ENCODE measurements at regions not wholly inside any gene's neighbourhood (a gene's known extent, or its start where the extent isn't known, plus 50 kb on each side); places are given as distances from the start of the nearest gene placed in this dataset.

DNA sequence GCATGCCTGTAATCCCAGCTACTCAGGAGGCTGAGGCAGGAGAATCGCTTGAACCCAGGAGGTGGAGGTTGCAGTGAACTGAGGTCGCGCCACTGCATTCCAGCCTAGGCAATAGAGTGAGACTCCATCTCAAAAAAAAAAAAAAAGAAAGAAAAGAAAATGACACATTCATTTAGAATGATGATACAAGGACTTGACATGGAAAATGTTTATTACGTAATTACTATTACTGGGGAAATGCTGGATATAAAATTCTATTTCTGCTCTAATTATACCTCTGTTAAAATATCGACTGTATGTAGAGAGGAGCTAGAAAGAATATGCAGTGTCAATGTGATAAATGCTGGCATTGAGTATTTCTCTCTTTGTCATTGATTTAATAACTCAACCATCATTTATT is 54.7 kb upstream of the CTPS1 start:
- Histone ChIP-seq H3K27me3 (ENCODE audit: control insufficient read depth in 3 of 3, insufficient read depth in 3 of 3, low read length in 3 of 3) (peaks cover 0 to 2% (median 0%) of the 10 kb centered on the region in 3 donors), H3K27ac (ENCODE audit: low read depth in 1 of 3, low read length in 2 of 3) (no peak overlapping the region), H3K9me3 (ENCODE audit: control insufficient read depth in 2 of 2, insufficient read depth in 1 of 2, low read depth in 1 of 2, low read length in 1 of 2) (no peaks in the 10 kb centered on the region), H3K4me1 (ENCODE audit: control insufficient read depth in 3 of 3, insufficient read depth in 2 of 3, low read depth in 1 of 3, low read length in 2 of 3) (no peaks in the 10 kb centered on the region), H3K4me3 (ENCODE audit: low read depth in 1 of 3, low read length in 3 of 3) (no peak overlapping the region), H3K36me3 (ENCODE audit: control insufficient read depth in 3 of 3, insufficient read depth in 2 of 3, low read depth in 1 of 3, low read length in 3 of 3) (no peaks in the 10 kb centered on the region)
- no peak for FAIRE-seq
- DNase-seq: no peak
- 92 to 97% (median 96%) methylated on average over 5 of the region's 5 CpGs for WGBS, 3 donors

DNA sequence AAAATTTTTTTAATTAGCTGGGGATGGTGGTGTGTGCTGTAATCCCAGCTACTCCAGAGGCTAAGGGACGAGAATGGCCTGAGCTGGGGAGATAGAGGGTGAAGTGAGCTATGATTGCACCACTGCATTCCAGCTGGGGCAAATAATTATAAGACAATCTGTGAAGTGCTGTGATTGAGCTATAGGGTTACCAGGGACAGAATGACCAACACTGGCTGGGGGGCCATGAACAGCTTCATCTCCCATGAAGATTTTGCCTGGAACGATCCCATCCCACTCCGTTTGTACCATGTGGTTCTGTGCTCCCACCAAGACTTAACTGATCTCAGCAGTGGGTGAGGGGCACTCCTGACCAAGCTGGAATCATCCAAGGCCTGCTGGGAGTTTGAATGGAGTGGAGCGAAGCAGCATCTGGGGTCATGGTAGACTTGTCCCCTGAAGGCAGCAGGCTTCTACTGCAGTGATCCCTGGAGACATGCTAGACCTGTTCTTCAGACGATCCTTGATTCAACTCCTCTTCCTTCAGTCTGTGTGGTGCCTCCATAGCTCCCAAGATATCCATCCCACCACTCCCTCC is 53.6 kb upstream of the CTPS1 start:
- Histone ChIP-seq H3K27ac (ENCODE audit: low read depth in 1 of 3, low read length in 2 of 3) (no peak overlapping the region), H3K4me3 (ENCODE audit: low read depth in 1 of 3, low read length in 3 of 3) (no peak overlapping the region), H3K4me1 (ENCODE audit: control insufficient read depth in 3 of 3, insufficient read depth in 2 of 3, low read depth in 1 of 3, low read length in 2 of 3) (no peaks in the 10 kb centered on the region), H3K9me3 (ENCODE audit: control insufficient read depth in 2 of 2, insufficient read depth in 1 of 2, low read depth in 1 of 2, low read length in 1 of 2) (no peaks in the 10 kb centered on the region), H3K27me3 (ENCODE audit: control insufficient read depth in 3 of 3, insufficient read depth in 3 of 3, low read length in 3 of 3) (peaks cover 0 to 2% (median 0%) of the 10 kb centered on the region in 3 donors), H3K36me3 (ENCODE audit: control insufficient read depth in 3 of 3, insufficient read depth in 2 of 3, low read depth in 1 of 3, low read length in 3 of 3) (no peaks in the 10 kb centered on the region)
- no peak for DNase-seq
- WGBS, 3 donors: 87 to 90% (median 89%) methylated on average over 5 of the region's 5 CpGs
- no peak for FAIRE-seq

DNA sequence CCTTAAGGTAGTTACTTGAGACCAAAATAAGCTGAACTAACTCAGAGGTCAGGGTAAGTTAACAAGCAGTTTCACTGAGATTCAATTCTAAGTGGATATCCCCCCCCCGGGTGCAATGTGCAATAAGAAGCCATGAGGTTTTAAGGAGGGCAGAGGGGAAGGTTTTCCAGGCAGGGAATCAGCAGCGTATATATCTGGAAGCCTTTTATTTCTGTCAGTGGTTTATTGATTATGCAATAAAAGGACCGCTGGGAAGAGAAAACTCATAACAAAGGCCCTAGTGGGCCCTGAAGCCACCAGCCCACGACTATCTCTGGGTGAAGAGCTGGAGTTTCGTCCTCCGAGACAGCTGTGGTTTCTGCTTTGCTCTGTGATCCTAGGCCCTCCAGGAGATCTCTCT is 53.1 kb upstream of the CTPS1 start:
- no peaks in the 10 kb centered on the region for H3K27me3 ChIP-seq (ENCODE audit: control insufficient read depth in 3 of 3, insufficient read depth in 3 of 3, low read length in 3 of 3)
- H3K27ac ChIP-seq (ENCODE audit: low read depth in 1 of 3, low read length in 2 of 3): no peak overlapping the region
- H3K36me3 ChIP-seq (ENCODE audit: control insufficient read depth in 3 of 3, insufficient read depth in 2 of 3, low read depth in 1 of 3, low read length in 3 of 3): no peaks in the 10 kb centered on the region
- no peaks in the 10 kb centered on the region for H3K4me1 ChIP-seq (ENCODE audit: control insufficient read depth in 3 of 3, insufficient read depth in 2 of 3, low read depth in 1 of 3, low read length in 2 of 3)
- FAIRE-seq (no peak), DNase-seq (no peak)
- H3K4me3 ChIP-seq (ENCODE audit: low read depth in 1 of 3, low read length in 3 of 3): no peak overlapping the region
- no peaks in the 10 kb centered on the region for H3K9me3 ChIP-seq (ENCODE audit: control insufficient read depth in 2 of 2, insufficient read depth in 1 of 2, low read depth in 1 of 2, low read length in 1 of 2)
- WGBS, 3 donors: 74 to 76% (median 74%) methylated on average over 6 of the region's 6 CpGs

DNA sequence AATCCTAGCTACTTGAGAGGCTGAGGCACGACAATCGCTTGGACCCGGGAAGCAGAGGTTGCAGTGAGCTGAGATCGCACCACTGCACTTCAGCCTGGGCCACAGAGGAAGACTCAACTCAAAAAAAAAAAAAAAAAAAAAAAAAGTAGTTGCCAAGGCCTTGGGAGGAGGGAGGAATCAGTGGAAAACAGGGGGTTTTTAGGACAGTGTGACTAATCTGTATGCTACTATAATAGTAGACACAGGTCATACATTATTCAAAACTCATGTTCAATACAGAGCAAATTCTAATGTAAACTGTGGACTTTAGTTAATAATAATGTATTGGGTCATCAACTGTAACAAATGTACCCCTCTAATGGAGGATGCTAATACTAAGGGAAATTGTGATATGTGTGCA is 51.7 kb upstream of the CTPS1 start:
- FAIRE-seq: no peak

DNA sequence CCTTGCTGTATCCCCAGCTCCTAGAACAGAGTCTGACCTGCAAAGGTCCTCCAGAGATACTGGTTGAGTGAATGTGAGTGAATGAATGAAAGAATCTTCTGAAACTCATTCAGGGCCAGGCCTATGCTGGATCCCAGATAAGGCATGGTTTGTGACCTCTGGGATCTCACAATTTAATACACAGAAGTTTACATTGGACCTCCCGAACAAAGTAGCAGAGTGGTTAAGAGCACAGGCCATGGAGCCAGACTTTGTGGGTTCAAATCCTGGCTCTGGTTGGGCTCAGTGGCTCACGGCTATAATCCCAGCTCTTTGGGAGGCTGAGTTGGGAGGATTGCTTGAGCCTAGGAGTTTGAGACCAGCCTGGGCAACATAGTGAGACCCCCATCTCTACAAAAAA is 50.8 kb upstream of the CTPS1 start:
- H3K27ac ChIP-seq (ENCODE audit: low read depth in 1 of 3, low read length in 2 of 3): no peak overlapping the region
- H3K36me3 ChIP-seq (ENCODE audit: control insufficient read depth in 3 of 3, insufficient read depth in 2 of 3, low read depth in 1 of 3, low read length in 3 of 3): no peaks in the 10 kb centered on the region
- H3K27me3 ChIP-seq (ENCODE audit: control insufficient read depth in 3 of 3, insufficient read depth in 3 of 3, low read length in 3 of 3): no peaks in the 10 kb centered on the region
- 93 to 96% (median 94%) methylated on average over 2 of the region's 2 CpGs for WGBS, 3 donors
- FAIRE-seq (no peak), DNase-seq (no peak)
- no peaks in the 10 kb centered on the region for H3K4me1 ChIP-seq (ENCODE audit: control insufficient read depth in 3 of 3, insufficient read depth in 2 of 3, low read depth in 1 of 3, low read length in 2 of 3)
- no peak overlapping the region for H3K4me3 ChIP-seq (ENCODE audit: low read depth in 1 of 3, low read length in 3 of 3)
- H3K9me3 ChIP-seq (ENCODE audit: control insufficient read depth in 2 of 2, insufficient read depth in 1 of 2, low read depth in 1 of 2, low read length in 1 of 2): no peaks in the 10 kb centered on the region

More for the DNA sequence above, 51.7 kb upstream of the CTPS1 start:
- Histone ChIP-seq H3K27me3 (ENCODE audit: control insufficient read depth in 3 of 3, insufficient read depth in 3 of 3, low read length in 3 of 3) (no peaks in the 10 kb centered on the region), H3K4me1 (ENCODE audit: control insufficient read depth in 3 of 3, insufficient read depth in 2 of 3, low read depth in 1 of 3, low read length in 2 of 3) (no peaks in the 10 kb centered on the region), H3K9me3 (ENCODE audit: control insufficient read depth in 2 of 2, insufficient read depth in 1 of 2, low read depth in 1 of 2, low read length in 1 of 2) (no peaks in the 10 kb centered on the region), H3K36me3 (ENCODE audit: control insufficient read depth in 3 of 3, insufficient read depth in 2 of 3, low read depth in 1 of 3, low read length in 3 of 3) (no peaks in the 10 kb centered on the region), H3K4me3 (ENCODE audit: low read depth in 1 of 3, low read length in 3 of 3) (no peak overlapping the region), H3K27ac (ENCODE audit: low read depth in 1 of 3, low read length in 2 of 3) (no peak overlapping the region)
- 91 to 94% (median 91%) methylated on average over 4 of the region's 4 CpGs for WGBS, 3 donors
- DNase-seq: no peak

DNA sequence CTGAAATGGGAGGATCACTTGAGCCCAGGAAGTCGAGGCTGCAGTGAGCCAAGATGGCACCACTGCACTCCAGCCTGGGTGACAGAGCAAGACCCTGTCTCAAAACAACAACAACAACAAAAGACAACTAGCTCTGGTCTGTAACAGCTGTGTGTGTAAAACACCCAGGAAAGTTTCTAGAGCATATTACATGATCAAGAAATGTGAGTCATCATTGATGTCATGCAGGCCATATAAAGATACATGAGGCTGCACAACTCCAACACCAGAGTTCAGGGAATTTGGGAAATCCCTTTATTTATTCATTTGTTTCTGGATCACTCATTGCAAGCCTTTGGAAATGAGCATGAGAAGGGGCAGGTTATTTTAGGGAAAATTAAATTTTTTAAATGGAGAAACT is 50.3 kb upstream of the CTPS1 start:
- H3K4me1 ChIP-seq (ENCODE audit: control insufficient read depth in 3 of 3, insufficient read depth in 2 of 3, low read depth in 1 of 3, low read length in 2 of 3): no peaks in the 10 kb centered on the region
- no peak overlapping the region for H3K4me3 ChIP-seq (ENCODE audit: low read depth in 1 of 3, low read length in 3 of 3)
- no peak overlapping the region for H3K27ac ChIP-seq (ENCODE audit: low read depth in 1 of 3, low read length in 2 of 3)
- 67 to 89% (median 80%) methylated on average over 1 of the region's 1 CpG for WGBS, 3 donors
- no peak for FAIRE-seq
- H3K36me3 ChIP-seq (ENCODE audit: control insufficient read depth in 3 of 3, insufficient read depth in 2 of 3, low read depth in 1 of 3, low read length in 3 of 3): no peaks in the 10 kb centered on the region
- no peaks in the 10 kb centered on the region for H3K9me3 ChIP-seq (ENCODE audit: control insufficient read depth in 2 of 2, insufficient read depth in 1 of 2, low read depth in 1 of 2, low read length in 1 of 2)
- DNase-seq: no peak
- H3K27me3 ChIP-seq (ENCODE audit: control insufficient read depth in 3 of 3, insufficient read depth in 3 of 3, low read length in 3 of 3): no peaks in the 10 kb centered on the region

Measured in small intestine (tissue), 7 donors.